GM13977 (cell line): ENCODE measurements at regions not wholly inside any gene's neighbourhood (a gene's known extent, or its start where the extent isn't known, plus 50 kb on each side); places are given as distances from the start of the nearest gene placed in this dataset.

Source experiments
- DNase-seq: peaks from one replicate; pipeline ENCODE4 v3.0.0; 2012; ENCODE audit warnings: low spot score
- CTCF ChIP-seq: IDR thresholded peaks from 2 replicates; pipeline ENCODE4 v1.5.1; 2012; ENCODE audit warnings: mild to moderate bottlenecking, control low read depth; ENCODE audit not compliant: insufficient read depth; ENCODE audit errors: extremely low read depth, missing control alignments
- in situ Hi-C: fragments of 300-500 bp; cut with MboI; formaldehyde crosslinking; loops from one replicate; pipeline ENCODE4 v1.12.0; 2022; ENCODE audit warnings: low sequenced_read_pairs, low pct_unique_long_range_greater_than_20kb, mixed read lengths, inconsistent platforms; ENCODE audit not compliant: unreplicated experiment

- no peak for DNase-seq
- in situ Hi-C loops, result no loop called here
- no peak for TF ChIP-seq CTCF
These were observed 345.0 kb downstream of the QKI start for GRCh38 chr6:163759542-163759941.

GRCh38 chr6:163757520-163757919 is 343.0 kb downstream of the QKI start:
- in situ Hi-C loops, result no loop called here
- no peak for TF ChIP-seq CTCF
- no peak for DNase-seq

GRCh38 chr6:163756079-163756478 is 341.6 kb downstream of the QKI start:
- in situ Hi-C loops, result no loop called here
- TF ChIP-seq CTCF, result no peak
- peak; percentile 71 for DNase-seq

- in situ Hi-C loops, result no loop called here
- no peak for DNase-seq
- no peak for TF ChIP-seq CTCF
These were observed 340.3 kb downstream of the QKI start for GRCh38 chr6:163754866-163755265.

DNA sequence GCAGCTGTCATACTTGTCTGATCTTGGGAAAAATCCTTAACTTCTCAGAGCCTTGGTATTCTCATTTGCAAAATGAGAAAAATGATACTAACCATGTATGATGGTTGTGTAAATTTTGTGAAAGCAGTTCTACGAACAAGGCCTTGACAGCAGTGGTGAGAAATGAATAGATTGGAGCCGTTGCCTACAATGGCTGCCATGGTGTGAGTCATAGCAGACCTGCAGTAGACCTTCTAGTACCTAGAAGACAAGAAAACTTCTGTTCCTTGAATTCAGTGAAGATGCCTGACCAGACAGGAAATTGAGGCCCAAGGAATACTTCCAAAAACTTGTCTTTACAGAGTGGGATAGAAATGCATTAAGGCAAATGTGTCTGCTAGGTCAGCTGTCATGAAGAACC is 338.9 kb downstream of the QKI start:
- DNase-seq, result no peak
- TF ChIP-seq CTCF, result no peak
- in situ Hi-C loops, result no loop called here

- in situ Hi-C loops, result no loop called here
- TF ChIP-seq CTCF, result no peak
- DNase-seq, result no peak
These were observed 337.9 kb downstream of the QKI start for GRCh38 chr6:163752446-163752845.

DNA sequence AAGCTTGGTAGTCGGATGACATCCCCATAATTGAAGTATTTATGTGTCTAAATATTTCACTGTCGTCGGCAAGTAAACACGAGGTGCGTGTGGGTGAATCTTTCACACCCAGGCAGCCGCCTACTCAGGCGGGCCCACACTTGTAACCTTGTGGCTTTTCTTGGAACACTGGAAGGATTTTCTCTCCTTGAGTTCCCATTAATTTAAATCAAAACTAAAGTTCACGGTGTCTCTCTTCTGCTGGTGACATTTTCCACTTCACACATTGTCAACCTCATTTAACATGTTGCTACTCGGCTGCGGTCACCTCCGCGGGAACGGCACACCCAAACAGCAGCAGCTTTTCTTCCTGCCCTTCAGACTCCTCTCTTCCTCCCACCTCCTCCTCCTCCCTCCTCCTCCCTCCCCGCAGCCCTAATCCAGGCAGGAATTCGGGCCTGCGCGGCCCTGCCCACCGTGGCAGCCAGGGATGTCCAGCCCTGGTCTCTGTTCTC is 336.6 kb downstream of the QKI start:
- TF ChIP-seq CTCF, result no peak
- DNase-seq, result no peak
- in situ Hi-C loops, result no loop called here
